Calu3 (cell line): ENCODE measurements at regions not wholly inside any gene's neighbourhood (a gene's known extent, or its start where the extent isn't known, plus 50 kb on each side); places are given as distances from the start of the nearest gene placed in this dataset.

Source experiments
- BruUV-seq: library from RNA; stranded (reverse); fragments of 400-500 nt; replicated peaks from 2 replicates; lab custom pipeline; 2021; lab: Mats Ljungman, UMichigan
- CTCF ChIA-PET: fragments of 300-600 bp; sonication (Branson Sonifier 250); formaldehyde crosslinking; loops from one replicate; lab custom pipeline; 2022; ENCODE audit warnings: antibody characterized with exemption; lab: Charles Lee
- DNase-seq: peaks from one replicate; pipeline ENCODE4 v3.0.0; 2022
- H3K27ac Mint-ChIP-seq: one replicate; pipeline ENCODE4 v1.8.0; 2022; ENCODE audit warnings: mixed read lengths; ENCODE audit not compliant: unreplicated experiment
- H3K27me3 Mint-ChIP-seq: one replicate; pipeline ENCODE4 v1.8.0; 2022; ENCODE audit warnings: mixed read lengths; ENCODE audit not compliant: unreplicated experiment
- H3K36me3 Mint-ChIP-seq: one replicate; pipeline ENCODE4 v1.8.0; 2022; ENCODE audit warnings: mild to moderate bottlenecking, moderate library complexity, mixed read lengths; ENCODE audit not compliant: insufficient read depth, unreplicated experiment
- H3K4me1 Mint-ChIP-seq: one replicate; pipeline ENCODE4 v1.8.0; 2022; ENCODE audit warnings: mild to moderate bottlenecking, low read depth, mixed read lengths; ENCODE audit not compliant: unreplicated experiment
- H3K4me3 Mint-ChIP-seq: one replicate; pipeline ENCODE4 v1.8.0; 2022; ENCODE audit warnings: mild to moderate bottlenecking, low read depth, moderate library complexity, mixed read lengths; ENCODE audit not compliant: unreplicated experiment
- H3K9me3 Mint-ChIP-seq: one replicate; pipeline ENCODE4 v1.8.0; 2022; ENCODE audit warnings: low read depth, mixed read lengths; ENCODE audit not compliant: unreplicated experiment
- intact Hi-C: fragments of 100-400 bp; cut with micrococcal nuclease; formaldehyde crosslinking; loops from one replicate; pipeline ENCODE4 v1.10.0; 2022; ENCODE audit not compliant: unreplicated experiment
- TF ChIP-seq, protein P1 (sequence below): fragments of 200-600 bp; IDR thresholded peaks from one replicate; pipeline ENCODE4 v1.8.0; 2022; ENCODE audit warnings: antibody characterized with exemption; ENCODE audit not compliant: unreplicated experiment

DNA sequence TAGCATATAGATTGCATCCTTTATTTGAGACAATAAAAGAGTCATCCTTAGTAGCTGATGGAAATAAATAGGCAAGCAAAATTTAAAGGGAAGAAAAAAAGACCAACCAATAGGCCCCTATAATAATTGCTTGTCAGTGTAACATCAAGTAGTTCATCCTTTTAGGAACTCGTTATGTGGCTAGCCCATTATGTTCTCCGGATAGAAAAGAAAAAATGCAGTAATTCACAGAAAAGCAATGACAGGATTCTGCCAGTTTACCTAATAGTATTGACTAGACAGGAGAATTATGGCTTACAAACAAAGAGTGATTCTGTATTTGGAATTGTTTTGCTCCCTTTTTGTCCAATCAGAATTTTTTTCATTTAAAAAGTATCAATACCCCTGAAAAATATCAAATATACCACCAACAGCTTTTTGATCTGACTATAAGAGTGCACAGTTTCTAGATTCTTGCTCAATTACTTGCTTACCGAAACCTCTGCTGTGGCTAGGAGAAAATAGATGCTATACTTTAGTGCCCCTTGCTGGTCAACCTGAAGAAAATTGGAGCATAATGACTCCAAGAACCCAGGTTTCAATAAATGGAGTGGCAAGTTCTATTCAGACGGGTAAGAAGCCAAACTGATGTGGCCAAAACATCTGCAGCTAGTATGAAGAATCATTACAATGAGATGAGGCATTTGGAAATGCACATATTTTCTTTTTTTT lies 91.5 kb upstream of the SASH1 start:
- no TSS peak for BruUV-seq
- Mint-ChIP-seq H3K36me3 (no peaks in the 10 kb centered on the region), H3K27me3 (no peaks in the 10 kb centered on the region), H3K9me3 (no peaks in the 10 kb centered on the region), H3K4me3 (no peak overlapping the region), H3K4me1 (no peaks in the 10 kb centered on the region), H3K27ac (no peak overlapping the region)
- CTCF ChIA-PET, result interaction anchor here (0.9 to 1.2 kb wide), 2 partner anchors 71 to 74 kb away, joined by 3 to 6 read pairs; no protein-coding TSS in a partner anchor
- DNase-seq, result no peak
- intact Hi-C loops, result loop anchor here (1.0 to 5.0 kb wide), 3 partner anchors 59 to 744 kb away; no protein-coding TSS in a partner anchor
- TF ChIP-seq, protein P1, sequence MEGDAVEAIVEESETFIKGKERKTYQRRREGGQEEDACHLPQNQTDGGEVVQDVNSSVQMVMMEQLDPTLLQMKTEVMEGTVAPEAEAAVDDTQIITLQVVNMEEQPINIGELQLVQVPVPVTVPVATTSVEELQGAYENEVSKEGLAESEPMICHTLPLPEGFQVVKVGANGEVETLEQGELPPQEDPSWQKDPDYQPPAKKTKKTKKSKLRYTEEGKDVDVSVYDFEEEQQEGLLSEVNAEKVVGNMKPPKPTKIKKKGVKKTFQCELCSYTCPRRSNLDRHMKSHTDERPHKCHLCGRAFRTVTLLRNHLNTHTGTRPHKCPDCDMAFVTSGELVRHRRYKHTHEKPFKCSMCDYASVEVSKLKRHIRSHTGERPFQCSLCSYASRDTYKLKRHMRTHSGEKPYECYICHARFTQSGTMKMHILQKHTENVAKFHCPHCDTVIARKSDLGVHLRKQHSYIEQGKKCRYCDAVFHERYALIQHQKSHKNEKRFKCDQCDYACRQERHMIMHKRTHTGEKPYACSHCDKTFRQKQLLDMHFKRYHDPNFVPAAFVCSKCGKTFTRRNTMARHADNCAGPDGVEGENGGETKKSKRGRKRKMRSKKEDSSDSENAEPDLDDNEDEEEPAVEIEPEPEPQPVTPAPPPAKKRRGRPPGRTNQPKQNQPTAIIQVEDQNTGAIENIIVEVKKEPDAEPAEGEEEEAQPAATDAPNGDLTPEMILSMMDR, result no peak

DNA sequence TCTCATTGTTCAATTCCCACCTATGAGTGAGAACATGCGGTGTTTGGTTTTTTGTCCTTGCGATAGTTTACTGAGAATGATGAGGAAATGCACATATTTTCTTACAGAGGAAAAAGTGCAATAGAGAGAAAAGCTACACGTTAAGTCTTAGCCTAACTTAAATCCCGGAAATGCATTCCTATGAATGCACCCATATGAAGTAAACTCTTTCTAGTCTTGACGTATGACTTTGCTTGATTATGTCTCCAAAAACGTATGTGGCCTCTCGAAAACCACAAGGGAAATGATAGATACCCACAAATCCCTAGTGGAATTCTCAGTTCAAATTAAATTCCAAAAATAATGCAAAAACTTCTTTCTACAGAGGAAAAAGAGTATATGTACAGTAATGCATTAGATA lies 90.7 kb upstream of the SASH1 start:
- no TSS peak for BruUV-seq
- intact Hi-C loops, result loop anchor here (1.0 to 5.0 kb wide), 3 partner anchors 60 to 745 kb away; no protein-coding TSS in a partner anchor
- no peak overlapping the region for H3K4me3 Mint-ChIP-seq
- H3K4me1 Mint-ChIP-seq, result no peaks in the 10 kb centered on the region
- H3K9me3 Mint-ChIP-seq, result no peaks in the 10 kb centered on the region
- no peaks in the 10 kb centered on the region for H3K27me3 Mint-ChIP-seq
- CTCF ChIA-PET, result no interaction called here
- no peak for DNase-seq
- H3K36me3 Mint-ChIP-seq, result no peaks in the 10 kb centered on the region
- H3K27ac Mint-ChIP-seq, result no peak overlapping the region
- TF ChIP-seq, protein P1, result no peak

DNA sequence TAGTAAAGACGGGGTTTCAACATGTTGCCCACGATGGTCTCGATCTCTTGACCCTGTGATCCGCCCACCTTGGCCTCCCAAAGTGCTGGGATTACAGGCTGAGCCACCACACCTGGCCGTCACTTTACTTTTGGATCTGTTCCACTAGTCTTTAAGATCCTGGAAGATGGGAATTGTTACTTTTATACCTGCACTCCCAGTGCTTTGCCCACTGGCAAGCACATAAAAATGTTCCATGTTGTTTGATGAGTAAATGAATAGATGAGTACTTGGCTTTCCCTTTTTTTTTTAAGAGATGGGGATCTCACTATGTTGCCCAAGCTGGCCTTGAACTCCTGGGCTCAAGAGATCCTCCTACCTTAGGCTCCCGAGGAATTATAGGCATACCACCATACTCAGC lies 84.8 kb upstream of the SASH1 start:
- Mint-ChIP-seq H3K27me3 (no peaks in the 10 kb centered on the region), H3K36me3 (no peaks in the 10 kb centered on the region), H3K4me3 (no peak overlapping the region), H3K4me1 (peaks cover 6% of the 10 kb centered on the region), H3K9me3 (no peaks in the 10 kb centered on the region), H3K27ac (no peak overlapping the region)
- CTCF ChIA-PET, result no interaction called here
- TF ChIP-seq, protein P1, result no peak
- intact Hi-C loops, result no loop called here
- no peak for DNase-seq
- BruUV-seq, result no TSS peak

DNA sequence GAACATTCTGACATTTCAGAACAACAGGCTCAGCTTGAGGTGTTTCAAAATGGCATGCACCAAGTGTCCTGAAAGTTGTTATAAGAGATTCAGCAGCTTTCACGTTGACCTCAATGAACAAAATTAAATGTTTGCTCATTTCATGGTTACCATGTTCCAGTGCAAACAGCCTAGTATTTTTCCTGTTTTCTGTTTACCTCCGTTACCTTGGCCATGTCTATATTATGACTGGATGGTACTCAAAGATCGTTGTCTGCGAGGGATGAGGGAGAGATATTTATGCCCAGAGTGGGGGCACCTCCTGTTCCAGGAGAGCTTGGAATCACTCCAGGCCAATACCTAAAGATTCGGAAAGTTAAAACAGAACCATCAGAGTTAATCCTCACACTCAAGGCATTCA lies 83.8 kb upstream of the SASH1 start:
- DNase-seq, result no peak
- H3K4me3 Mint-ChIP-seq, result no peak overlapping the region
- CTCF ChIA-PET, result interaction anchor here (0.8 kb wide), 1 partner anchor 16 kb away, joined by 4 read pairs; no protein-coding TSS in a partner anchor
- no peaks in the 10 kb centered on the region for H3K9me3 Mint-ChIP-seq
- TF ChIP-seq, protein P1, result no peak
- BruUV-seq, result no TSS peak
- peaks cover 11% of the 10 kb centered on the region for H3K4me1 Mint-ChIP-seq
- no peaks in the 10 kb centered on the region for H3K27me3 Mint-ChIP-seq
- H3K27ac Mint-ChIP-seq, result no peak overlapping the region
- H3K36me3 Mint-ChIP-seq, result no peaks in the 10 kb centered on the region
- intact Hi-C loops, result no loop called here
